Erythroblast (primary cell): ENCODE measurements at regions not wholly inside any gene's neighbourhood (a gene's known extent, or its start where the extent isn't known, plus 50 kb on each side); places are given as distances from the start of the nearest gene placed in this dataset.
"Not testable (repeated sequence)": the region's sequence is repeated elsewhere in the genome, so short reads cannot be mapped to it uniquely, and the experiment has no call there.

Experiments used
- DNase-seq, 2 experiments: peaks; one replicate each; lab custom pipeline; 2025; lab: John Stamatoyannopoulos, UW
- GATA1 ChIP-seq: IDR thresholded peaks from 2 replicates; pipeline ENCODE4 v1.6.1; 2011; ENCODE audit warnings: low read depth, mild to moderate bottlenecking, control low read depth, low read length, moderate library complexity
- POLR2A ChIP-seq: IDR thresholded peaks from 2 replicates; pipeline ENCODE4 v1.6.1; 2011; ENCODE audit warnings: mild to moderate bottlenecking, low read length

DNA sequence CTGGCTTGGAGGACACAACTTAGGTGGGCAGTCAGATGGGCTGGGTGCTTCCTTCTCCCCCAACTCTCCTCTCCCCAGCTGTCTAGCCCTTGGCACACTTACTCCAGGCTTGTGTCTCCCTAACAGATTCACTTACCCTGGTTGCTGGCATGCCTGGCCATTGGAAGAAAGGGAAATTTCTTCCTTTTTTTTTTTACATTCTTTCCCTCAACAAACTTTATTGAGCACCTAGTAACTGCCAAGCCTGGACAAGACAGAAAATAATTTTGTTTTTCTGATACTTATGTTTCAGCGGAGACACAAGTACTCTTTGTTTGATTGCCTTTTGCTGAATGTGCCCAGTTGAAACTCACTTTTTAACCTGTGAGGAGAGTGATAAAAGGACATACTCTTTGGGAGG is 144.3 kb upstream of the KCNJ6 start:
- no peak for DNase-seq
- TF ChIP-seq POLR2A, result no peak
- no peak for TF ChIP-seq GATA1

DNA sequence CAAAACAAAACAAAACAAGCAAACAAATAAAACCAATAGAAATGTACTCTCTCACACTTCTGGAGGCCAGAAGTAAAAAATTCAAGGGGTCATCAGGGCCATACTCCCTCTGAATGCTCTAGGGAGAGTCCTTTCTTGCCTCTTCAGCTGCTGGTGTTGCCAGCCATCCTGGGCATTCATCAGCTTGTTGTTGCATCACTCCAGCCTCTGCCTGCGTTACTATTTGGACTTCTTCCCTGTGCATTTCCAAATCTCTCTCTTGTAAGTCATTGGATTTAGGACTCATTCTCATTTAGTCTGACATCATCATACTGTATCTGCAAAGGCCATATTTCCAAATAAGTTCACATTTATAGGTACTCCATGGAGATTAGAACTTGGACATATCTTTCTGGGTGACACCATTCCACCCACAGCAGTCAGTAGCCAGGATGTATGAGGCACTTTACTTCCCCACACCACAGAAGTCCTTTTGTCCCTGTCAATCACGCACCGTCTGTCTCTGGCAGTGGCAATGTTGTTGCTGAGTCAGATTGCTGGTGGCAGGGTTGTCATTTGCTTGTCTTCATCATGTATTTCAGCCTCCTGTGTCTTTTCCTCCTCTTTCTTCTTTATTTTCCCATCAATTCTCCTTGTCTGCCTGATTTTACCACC is 151.0 kb upstream of the KCNJ6 start:
- DNase-seq, result no peak
- no peak for TF ChIP-seq POLR2A
- TF ChIP-seq GATA1, result no peak

DNA sequence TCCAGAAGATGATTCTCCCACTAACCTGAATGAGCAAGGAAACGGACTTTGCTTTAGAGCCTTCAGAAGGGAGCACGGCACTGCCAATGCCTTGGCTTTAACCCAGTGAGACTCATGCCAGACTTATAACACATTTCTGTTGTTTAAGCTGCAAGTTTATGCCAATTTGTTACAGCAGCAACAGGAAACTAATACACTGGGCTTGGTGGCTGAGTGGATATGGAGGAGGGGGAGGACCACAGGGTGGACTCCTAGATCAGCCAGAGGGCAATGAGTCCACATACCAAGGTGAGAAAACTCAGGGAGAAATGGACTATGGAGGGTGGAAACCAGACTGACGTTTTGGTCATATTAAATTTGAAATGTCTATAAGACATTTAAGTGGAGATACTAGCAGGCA is 156.2 kb upstream of the KCNJ6 start:
- TF ChIP-seq POLR2A (no peak), GATA1 (no peak)
- no peak for DNase-seq

DNA sequence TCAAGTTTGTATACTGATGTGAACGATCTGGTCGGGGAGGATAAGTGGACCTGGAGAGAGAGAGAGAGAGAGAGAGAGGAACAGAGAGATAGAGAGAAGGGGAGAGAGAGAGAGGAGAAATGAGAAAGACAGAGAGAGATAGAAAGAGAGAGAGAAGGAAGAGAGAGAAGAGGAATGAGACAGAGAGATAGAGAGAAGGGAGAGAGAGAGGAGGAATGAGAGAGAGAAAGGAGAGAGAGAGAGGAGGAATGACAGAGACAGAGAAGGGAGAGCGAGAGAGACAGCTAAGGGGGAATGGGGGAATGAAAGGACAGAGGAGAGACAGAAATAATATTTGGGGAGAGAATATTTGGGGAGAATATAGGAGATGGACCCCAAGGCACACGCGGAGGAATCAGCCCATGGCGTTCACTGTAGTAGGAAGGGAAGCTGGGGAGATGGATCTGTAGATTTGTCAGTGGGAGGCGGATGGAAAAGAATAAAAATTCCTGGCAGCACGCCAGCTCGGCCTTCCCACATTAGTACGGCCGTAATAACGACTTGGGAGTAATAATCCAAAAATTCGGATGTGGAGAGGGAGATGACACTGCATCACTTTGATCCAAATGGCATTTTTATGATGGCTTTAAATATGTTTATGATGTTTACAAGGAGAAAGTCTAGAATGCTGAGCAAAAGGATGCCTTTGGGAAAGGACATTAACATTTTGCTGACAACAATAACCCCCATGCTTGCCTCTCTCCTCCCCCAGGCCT is 159.8 kb upstream of the KCNJ6 start:
- no peak for DNase-seq
- TF ChIP-seq GATA1, result no peak
- TF ChIP-seq POLR2A, result no peak

DNA sequence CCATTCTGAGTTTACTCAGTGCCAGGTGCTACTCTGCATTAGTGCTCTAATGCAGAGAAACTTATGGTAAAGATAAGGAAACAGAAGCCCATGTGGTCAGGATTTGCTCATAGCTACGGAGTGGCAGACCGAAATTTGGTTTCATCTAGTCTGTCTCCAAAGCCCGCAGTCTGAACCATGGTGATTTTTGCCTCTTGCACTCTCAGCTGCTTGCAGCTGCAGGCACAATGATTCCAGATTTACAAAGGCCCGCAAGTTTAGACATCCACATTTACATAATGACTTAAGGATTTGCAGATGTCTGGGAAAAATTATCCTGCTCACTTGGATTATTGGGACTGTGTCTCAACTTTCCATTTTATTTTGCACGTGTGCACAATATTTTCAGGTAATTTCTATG is 161.3 kb upstream of the KCNJ6 start:
- TF ChIP-seq GATA1, result no peak
- TF ChIP-seq POLR2A, result no peak
- DNase-seq, result no peak

DNA sequence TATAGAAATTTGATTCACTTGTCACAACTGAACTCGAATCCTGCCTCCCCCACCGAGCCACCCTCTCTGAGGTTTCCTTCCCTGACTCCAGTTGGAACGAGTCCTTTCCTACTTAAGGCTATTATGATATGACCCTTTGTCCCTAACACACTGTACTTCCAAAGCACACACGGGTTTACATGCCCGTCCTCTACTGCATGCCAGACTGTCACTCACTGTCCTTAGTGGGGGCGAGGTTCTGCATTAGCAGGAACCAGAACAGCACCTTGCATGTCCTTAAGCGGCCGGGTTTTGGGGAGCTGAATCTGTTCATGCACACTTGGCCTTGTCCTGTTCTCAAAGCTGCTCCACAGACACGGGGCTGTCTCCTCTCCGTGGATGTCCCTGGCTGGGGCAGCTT is 164.6 kb upstream of the KCNJ6 start:
- no peak for DNase-seq
- no peak for TF ChIP-seq GATA1
- no peak for TF ChIP-seq POLR2A

DNA sequence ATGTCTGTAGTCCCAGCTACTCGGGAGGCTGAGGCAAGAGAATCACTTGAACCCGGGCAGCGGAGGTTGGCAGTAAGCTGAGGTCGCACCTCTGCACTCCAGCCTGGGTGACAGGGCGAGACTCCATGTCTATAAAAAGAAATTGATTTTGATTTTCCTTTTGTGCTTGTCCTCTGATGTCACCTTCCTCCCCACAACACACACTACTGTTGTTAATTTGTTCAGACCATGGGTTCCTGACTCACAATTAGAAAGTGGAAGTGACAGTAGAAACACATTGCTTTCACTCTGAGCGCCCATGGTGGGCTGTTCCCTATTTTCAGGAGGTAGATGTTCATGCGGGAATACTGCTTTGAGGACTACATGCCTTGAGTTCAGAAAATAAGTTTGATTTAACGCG is 165.5 kb upstream of the KCNJ6 start:
- TF ChIP-seq POLR2A, result no peak
- no peak for TF ChIP-seq GATA1
- DNase-seq, result no peak

DNA sequence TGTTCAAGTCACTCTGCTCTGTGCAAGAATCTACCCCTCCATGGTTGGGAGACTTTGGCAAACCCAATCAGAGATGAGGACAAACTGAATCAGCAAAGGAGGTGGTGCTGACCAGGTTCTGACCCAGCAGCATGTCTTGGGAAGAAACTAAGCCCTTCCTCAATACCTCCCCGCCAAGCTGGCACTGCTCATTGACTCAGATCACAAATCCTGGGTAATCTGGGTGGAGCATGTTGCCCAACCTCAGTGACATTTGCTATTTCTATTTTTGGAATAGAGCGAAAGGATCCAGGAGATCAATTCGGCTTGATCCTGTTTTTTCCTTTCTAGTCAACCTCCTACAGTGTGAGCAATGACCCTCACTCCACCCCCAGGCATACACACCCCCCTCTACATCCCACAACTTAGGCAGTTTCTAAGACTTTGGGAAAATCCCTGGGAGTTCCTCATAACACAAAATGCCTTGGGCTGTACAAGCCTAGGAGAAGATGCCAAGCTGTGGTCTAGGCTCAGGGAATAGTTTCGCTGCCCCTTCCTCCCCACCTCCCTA is 166.8 kb upstream of the KCNJ6 start:
- DNase-seq, result no peak
- TF ChIP-seq GATA1 (no peak), POLR2A (no peak)

DNA sequence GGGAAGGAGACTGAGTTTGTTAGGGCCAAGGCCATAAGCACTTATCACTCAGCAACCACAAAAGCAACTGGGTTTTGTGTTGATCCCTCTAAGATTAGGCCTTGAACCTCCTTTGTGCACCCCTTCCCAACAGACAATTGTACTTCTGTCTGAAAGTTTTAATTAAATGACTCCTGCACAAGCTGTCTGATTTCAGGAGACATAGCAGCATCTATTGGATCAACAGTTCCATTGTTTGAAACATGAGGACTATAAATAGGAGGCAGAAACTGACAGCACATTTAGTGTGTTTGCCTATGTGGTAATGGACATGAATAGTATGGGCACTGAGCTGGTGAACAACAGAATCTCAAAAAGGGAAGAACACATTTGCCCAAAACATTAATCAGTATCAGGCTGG is 167.3 kb upstream of the KCNJ6 start:
- TF ChIP-seq POLR2A (no peak), GATA1 (no peak)
- DNase-seq, result no peak

DNA sequence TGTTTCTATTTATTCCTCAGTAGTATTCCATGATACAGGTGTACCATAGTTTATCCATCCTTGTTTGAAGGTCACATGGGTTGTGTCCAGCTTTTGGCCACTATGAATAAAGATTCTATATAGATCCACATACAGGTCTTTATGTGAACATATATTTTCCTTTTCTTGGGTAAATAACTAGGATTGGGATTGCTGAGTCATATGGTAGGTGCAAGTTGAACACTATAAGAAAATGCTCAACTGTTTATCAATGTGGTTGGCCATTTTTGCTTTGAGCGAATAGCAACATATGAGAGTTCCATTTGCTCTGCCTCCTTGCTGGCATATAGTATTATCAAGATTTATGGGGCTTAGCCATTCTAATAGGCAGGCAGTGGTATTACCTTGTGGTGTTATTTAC is 170.2 kb upstream of the KCNJ15 start:
- no peak for TF ChIP-seq GATA1

DNA sequence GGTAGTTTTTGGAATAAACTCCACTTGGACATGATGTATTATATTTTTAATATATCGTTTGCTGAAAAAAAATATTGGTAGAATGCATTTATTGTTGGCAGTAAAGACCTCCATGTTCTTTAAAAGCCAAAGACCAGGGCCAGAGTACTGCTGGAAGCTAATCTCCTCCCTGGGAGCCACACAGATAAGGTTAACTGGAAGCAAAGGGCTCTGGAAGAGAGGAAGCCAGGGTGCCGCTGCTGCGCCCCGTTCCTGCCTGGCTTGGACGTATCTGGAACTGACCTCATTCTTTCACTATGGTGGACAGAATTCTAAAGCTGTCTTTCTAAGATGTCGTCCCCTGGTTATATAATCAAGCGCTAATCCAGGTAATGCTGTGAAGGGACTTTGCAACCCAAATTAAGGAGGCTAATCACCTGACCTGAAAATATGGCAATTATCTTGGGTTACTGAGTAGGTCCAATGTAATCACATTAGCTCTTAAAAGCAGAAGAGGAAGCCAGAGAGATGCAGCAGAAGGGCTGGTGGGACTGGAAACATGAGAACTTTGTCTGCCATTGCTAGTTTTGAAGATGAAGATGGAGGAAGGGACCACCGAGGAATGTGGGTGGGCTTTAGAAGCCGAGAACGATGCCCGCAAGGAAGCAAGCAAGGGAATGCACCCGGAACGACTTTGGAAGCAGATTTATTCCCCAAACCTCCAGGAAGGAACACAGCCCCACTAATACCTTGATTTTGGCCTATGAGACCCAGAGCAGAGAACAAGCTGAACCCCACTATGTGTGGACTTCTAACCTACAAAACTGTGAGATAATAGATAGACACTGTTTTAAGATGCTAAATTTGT is 167.7 kb upstream of the KCNJ15 start:
- DNase-seq, result no peak
- TF ChIP-seq GATA1, result no peak
- no peak for TF ChIP-seq POLR2A

More for the DNA sequence above, 170.2 kb upstream of the KCNJ15 start:
- DNase-seq, result no peak

DNA sequence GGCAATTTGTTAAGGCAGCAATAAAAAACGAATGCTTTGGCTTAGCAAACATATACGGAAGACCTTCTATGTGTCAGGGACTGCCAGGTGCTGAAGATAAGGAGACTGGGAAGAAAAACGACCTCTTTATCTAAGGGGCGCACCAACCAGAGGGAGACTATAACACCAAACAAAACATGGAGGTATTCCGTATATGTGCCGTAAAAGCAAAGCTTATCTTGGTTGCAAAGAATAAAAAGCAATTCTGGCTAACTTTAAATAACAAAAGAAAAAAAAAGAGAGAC is 167.1 kb upstream of the KCNJ15 start:
- TF ChIP-seq POLR2A, result no peak
- no peak for TF ChIP-seq GATA1
- DNase-seq, result no peak

DNA sequence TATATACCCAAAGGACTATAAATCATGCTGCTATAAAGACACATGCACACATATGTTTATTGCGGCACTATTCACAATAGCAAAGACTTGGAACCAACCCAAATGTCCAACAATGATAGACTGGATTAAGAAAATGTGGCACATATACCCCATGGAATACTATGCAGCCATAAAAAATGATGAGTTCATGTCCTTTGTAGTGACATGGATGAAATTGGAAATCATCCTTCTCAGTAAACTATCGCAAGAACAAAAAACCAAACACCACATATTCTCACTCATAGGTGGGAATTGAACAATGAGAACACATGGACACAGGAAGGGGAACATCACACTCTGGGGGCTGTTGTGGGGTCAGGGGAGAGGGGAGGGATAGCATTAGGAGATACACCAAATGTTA is 165.7 kb upstream of the KCNJ15 start:
- not testable (repeated sequence) for DNase-seq

DNA sequence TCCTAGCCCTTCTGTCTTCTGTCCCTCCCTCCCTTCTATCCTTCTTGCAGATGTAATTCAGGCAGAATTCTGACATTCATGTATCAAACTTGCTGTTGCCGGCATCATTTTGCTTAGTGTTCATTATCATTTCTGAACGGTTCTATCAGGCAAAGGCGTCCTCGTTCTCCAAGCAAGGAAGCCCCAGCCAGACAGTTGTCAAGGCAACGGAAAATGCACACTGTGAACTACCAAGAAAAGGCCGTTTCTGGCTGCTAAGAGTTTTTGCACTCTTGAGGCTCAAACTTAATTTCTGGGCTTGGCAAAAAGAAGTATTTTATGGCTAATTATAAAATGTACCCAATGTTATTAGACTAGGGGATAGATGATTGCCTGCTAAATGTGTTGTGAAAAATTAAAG is 164.7 kb upstream of the KCNJ15 start:
- no peak for DNase-seq
- TF ChIP-seq POLR2A, result no peak
- no peak for TF ChIP-seq GATA1
